IMR-90 (cell line): ENCODE measurements at regions not wholly inside any gene's neighbourhood (a gene's known extent, or its start where the extent isn't known, plus 50 kb on each side); places are given as distances from the start of the nearest gene placed in this dataset.

Source experiments
- ATAC-seq: fragments of 200-7000 bp; cut with Tn5 transposase; 2 replicates; pipeline ENCODE4 v1.9.1; 2020; ENCODE audit warnings: low read depth, mild to moderate bottlenecking, moderate library complexity
- BruUV-seq: library from RNA; stranded (reverse); fragments of 400-500 nt; replicated peaks from 2 replicates; lab custom pipeline; 2021; lab: Mats Ljungman, UMichigan
- CTCF ChIA-PET: fragments of 300-600 bp; formaldehyde crosslinking; extraction: SDS; loops from one replicate; lab custom pipeline; 2021; ENCODE audit warnings: antibody characterized with exemption; lab: Yijun Ruan, JAX
- POLR2A ChIA-PET: fragments of 300-600 bp; sonication (Branson Sonifier 250); formaldehyde crosslinking; loops from one replicate; lab custom pipeline; 2022; ENCODE audit warnings: antibody characterized with exemption; ENCODE audit not compliant: unreplicated experiment; lab: Charles Lee
- DNase-seq: peaks from one replicate; pipeline ENCODE4 v3.0.0; 2013
- H2AFZ ChIP-seq: replicated peaks from 2 replicates; pipeline ENCODE3; 2013; ENCODE audit warnings: low read length, mild to moderate bottlenecking; ENCODE audit not compliant: poor library complexity
- H2AK5ac ChIP-seq: 2 replicates; pipeline ENCODE4 v1.6.1; 2013; ENCODE audit warnings: low read depth, low read length, inconsistent platforms
- H2AK9ac ChIP-seq: replicated peaks from 2 replicates; pipeline ENCODE3; 2013; ENCODE audit warnings: mild to moderate bottlenecking, low read depth, low read length, moderate library complexity; ENCODE audit not compliant: poor library complexity
- H2BK120ac ChIP-seq: 2 replicates; pipeline ENCODE4 v1.6.1; 2013; ENCODE audit warnings: low read depth, low read length, inconsistent platforms
- H2BK15ac ChIP-seq: 3 replicates; pipeline ENCODE4 v1.6.1; 2013; ENCODE audit warnings: low read depth, low read length, inconsistent platforms
- H2BK20ac ChIP-seq: 2 replicates; pipeline ENCODE4 v1.6.1; 2013; ENCODE audit warnings: low read depth, mild to moderate bottlenecking, inconsistent platforms, low read length, moderate library complexity
- H2BK5ac ChIP-seq: 2 replicates; pipeline ENCODE4 v1.6.1; 2013; ENCODE audit warnings: mild to moderate bottlenecking, low read depth, low read length, inconsistent platforms; ENCODE audit not compliant: poor library complexity, severe bottlenecking
- H3K14ac ChIP-seq: replicated peaks from 2 replicates; pipeline ENCODE4 v1.6.1; 2013; ENCODE audit warnings: low read depth, low read length, inconsistent platforms
- H3K18ac ChIP-seq: 2 replicates; pipeline ENCODE4 v1.6.1; 2013; ENCODE audit warnings: low read depth, low read length, control low read depth
- H3K23ac ChIP-seq: 2 replicates; pipeline ENCODE4 v1.6.1; 2013; ENCODE audit warnings: low read depth, low read length, inconsistent platforms
- H3K27ac ChIP-seq: 2 replicates; pipeline ENCODE4 v1.5.1; 2013; ENCODE audit warnings: mild to moderate bottlenecking, control low read depth, low read length; ENCODE audit not compliant: insufficient read depth
- H3K27me3 ChIP-seq: 2 replicates; pipeline ENCODE4 v1.6.1; 2013; ENCODE audit warnings: low read length; ENCODE audit not compliant: control insufficient read depth, insufficient read depth
- H3K36me3 ChIP-seq: 2 replicates; pipeline ENCODE4 v1.6.1; 2013; ENCODE audit warnings: low read length, mixed read lengths; ENCODE audit not compliant: control insufficient read depth, insufficient read depth
- H3K4ac ChIP-seq: 2 replicates; pipeline ENCODE4 v1.6.1; 2013; ENCODE audit warnings: low read depth, low read length, inconsistent platforms
- H3K4me1 ChIP-seq: 2 replicates; pipeline ENCODE4 v1.6.1; 2013; ENCODE audit warnings: low read length, mixed read lengths; ENCODE audit not compliant: control insufficient read depth, insufficient read depth
- H3K4me2 ChIP-seq: 2 replicates; pipeline ENCODE4 v1.6.1; 2013; ENCODE audit warnings: low read depth, mild to moderate bottlenecking, control low read depth, low read length, moderate library complexity
- H3K4me3 ChIP-seq: 2 replicates; pipeline ENCODE4 v1.5.1; 2013; ENCODE audit warnings: low read depth, mild to moderate bottlenecking, control low read depth, low read length, moderate library complexity; ENCODE audit not compliant: insufficient read depth
- H3K56ac ChIP-seq: 2 replicates; pipeline ENCODE4 v1.6.1; 2013; ENCODE audit warnings: low read length, inconsistent platforms; ENCODE audit not compliant: insufficient read depth; ENCODE audit errors: extremely low read depth
- H3K79me1 ChIP-seq, 2 experiments: 2 replicates each; pipeline ENCODE4 v1.6.1; 2013; ENCODE audit warnings: low read length in 2 of 2, inconsistent platforms in 1 of 2, low read depth in 1 of 2
- H3K9ac ChIP-seq: 2 replicates; pipeline ENCODE4 v1.6.1; 2013; ENCODE audit warnings: low read depth, low read length, control low read depth
- H3K9me1 ChIP-seq: 2 replicates; pipeline ENCODE4 v1.6.1; 2013; ENCODE audit warnings: low read length, inconsistent platforms; ENCODE audit not compliant: insufficient read depth
- H3K9me3 ChIP-seq: 2 replicates; pipeline ENCODE4 v1.6.1; 2013; ENCODE audit warnings: low read length; ENCODE audit not compliant: control insufficient read depth, insufficient read depth
- H4K20me1 ChIP-seq: 2 replicates; pipeline ENCODE4 v1.6.1; 2013; ENCODE audit warnings: low read length, inconsistent platforms; ENCODE audit not compliant: insufficient read depth
- H4K5ac ChIP-seq: 2 replicates; pipeline ENCODE4 v1.6.1; 2013; ENCODE audit warnings: mild to moderate bottlenecking, low read depth, low read length, control low read depth
- H4K8ac ChIP-seq, 2 experiments: 2 replicates each; pipeline ENCODE4 v1.6.1; 2013; ENCODE audit warnings: low read depth in 2 of 2, low read length in 2 of 2, control low read depth in 1 of 2, inconsistent platforms in 1 of 2
- H4K91ac ChIP-seq: 2 replicates; pipeline ENCODE4 v1.6.1; 2013; ENCODE audit warnings: low read depth, low read length, inconsistent platforms; ENCODE audit not compliant: insufficient read depth
- BHLHE40 ChIP-seq: fragments of 150-350 bp; IDR thresholded peaks from 2 replicates; pipeline ENCODE4 v1.6.1; 2016; ENCODE audit warnings: mild to moderate bottlenecking, low read depth, low read length
- CEBPB ChIP-seq: IDR thresholded peaks from 2 replicates; pipeline ENCODE4 v1.6.1; 2012; ENCODE audit warnings: low read depth, low read length, improper control_type of control experiment
- CHD1 ChIP-seq: IDR thresholded peaks from 2 replicates; pipeline ENCODE4 v1.6.1; 2012; ENCODE audit warnings: low read depth, low read length, improper control_type of control experiment
- CTCF ChIP-seq: conservative IDR thresholded peaks from 2 replicates; pipeline ENCODE4 v1.5.1; 2012; ENCODE audit warnings: mild to moderate bottlenecking, low read depth, low read length, improper control_type of control experiment
- ELK1 ChIP-seq: fragments of 150-350 bp; IDR thresholded peaks from 2 replicates; pipeline ENCODE4 v1.6.1; 2016; ENCODE audit warnings: low read depth, mild to moderate bottlenecking, low read length, moderate library complexity, borderline replicate concordance
- FOS ChIP-seq: fragments of 150-350 bp; IDR thresholded peaks from 2 replicates; pipeline ENCODE4 v1.6.1; 2016; ENCODE audit warnings: low read depth, low read length
- MAFK ChIP-seq: IDR thresholded peaks from 2 replicates; pipeline ENCODE4 v1.6.1; 2012; ENCODE audit warnings: low read depth, low read length, improper control_type of control experiment
- MAZ ChIP-seq: IDR thresholded peaks from 2 replicates; pipeline ENCODE4 v1.6.1; 2012; ENCODE audit warnings: low read depth, mild to moderate bottlenecking, low read length, improper control_type of control experiment, moderate library complexity, borderline replicate concordance
- MXI1 ChIP-seq: IDR thresholded peaks from 2 replicates; pipeline ENCODE4 v1.6.1; 2012; ENCODE audit warnings: low read depth, mild to moderate bottlenecking, low read length, moderate library complexity, borderline replicate concordance
- NFE2L2 ChIP-seq: fragments of 150-350 bp; IDR thresholded peaks from 2 replicates; pipeline ENCODE4 v1.6.1; 2016; ENCODE audit warnings: low read depth, mild to moderate bottlenecking, low read length
- POLR2A ChIP-seq: IDR thresholded peaks from 2 replicates; pipeline ENCODE4 v1.6.1; 2012; ENCODE audit warnings: mild to moderate bottlenecking, low read depth, low read length
- RAD21 ChIP-seq: IDR thresholded peaks from 2 replicates; pipeline ENCODE4 v1.6.1; 2012; ENCODE audit warnings: low read length, improper control_type of control experiment
- RCOR1 ChIP-seq: IDR thresholded peaks from 2 replicates; pipeline ENCODE4 v1.6.1; 2012; ENCODE audit warnings: mild to moderate bottlenecking, low read length, improper control_type of control experiment; ENCODE audit not compliant: insufficient replicate concordance
- RFX5 ChIP-seq: IDR thresholded peaks from 2 replicates; pipeline ENCODE4 v1.8.0; 2012; ENCODE audit warnings: low read depth, mild to moderate bottlenecking, low read length, moderate library complexity
- SMC3 ChIP-seq: fragments of 150-350 bp; IDR thresholded peaks from 2 replicates; pipeline ENCODE4 v1.6.1; 2016; ENCODE audit warnings: low read depth, mild to moderate bottlenecking, antibody characterized with exemption, low read length, moderate library complexity
- USF2 ChIP-seq: fragments of 150-350 bp; IDR thresholded peaks from 2 replicates; pipeline ENCODE4 v1.6.1; 2017; ENCODE audit warnings: mild to moderate bottlenecking, antibody characterized with exemption, low read length, low read depth
- whole genome bisulfite sequencing, 2 experiments: methylation state at CpG; one replicate each; pipeline versions ENCODE4 v1.1.5 to v1.1.7; 2013; ENCODE audit warnings: missing lambda C conversion rate in 2 of 2; ENCODE audit not compliant: insufficient read length in 1 of 2; ENCODE audit errors: extremely low coverage in 2 of 2; 5-methylcytosine and 5-hydroxymethylcytosine counted together
- dilution Hi-C: fragments of 300-500 bp; cut with HindIII; formaldehyde crosslinking; loops from one replicate; pipeline ENCODE4 v1.14.3; 2018; ENCODE audit warnings: low sequenced_read_pairs; ENCODE audit not compliant: unreplicated experiment
- in situ Hi-C: fragments of 300-500 bp; cut with MboI; formaldehyde crosslinking; loops from 3 replicates; pipeline ENCODE4 v1.14.3; 2019; ENCODE audit warnings: low sequenced_read_pairs, inconsistent platforms, mixed read lengths
- intact Hi-C: fragments of 100-400 bp; cut with micrococcal nuclease; formaldehyde crosslinking; loops from 2 replicates; pipeline ENCODE4 v1.10.0; 2022

GRCh38 chr13:107743526-107743925, 471.8 kb downstream of the LIG4 start:
- Histone ChIP-seq H3K4ac (peak overlapping the region; percentile 55; the same call in 1 of the 2 replicates), H3K56ac (no peak overlapping the region; the same call in 1 of the 2 replicates), H3K27ac (no peak overlapping the region; the same call in 1 of the 2 replicates), H4K20me1 (peaks cover 11% of the 10 kb centered on the region; the same call in 1 of the 2 replicates), H4K91ac (no peak overlapping the region), H2BK20ac (no peak overlapping the region), H3K9ac (peak overlapping the region; percentile 1; the same call in 1 of the 2 replicates), H3K9me3 (no peaks in the 10 kb centered on the region), H3K4me2 (peak overlapping the region; percentile 81), H3K9me1 (peaks cover 5% of the 10 kb centered on the region; the same call in 1 of the 2 replicates), H2BK5ac (peak overlapping the region; percentile 80), H4K5ac (no peak overlapping the region), H2BK120ac (no peak overlapping the region), H2AK9ac (no peak overlapping the region), H3K4me1 (peaks cover 5% of the 10 kb centered on the region), H2BK15ac (no peak overlapping the region), H3K14ac (peak overlapping the region; percentile 82; the same call in 1 of the 2 replicates), H3K18ac (peak overlapping the region; percentile 15; the same call in 1 of the 2 replicates), H3K36me3 (no peaks in the 10 kb centered on the region), H3K79me1 (peaks cover 24 to 49% of the 10 kb centered on the region in 2 experiments), H4K8ac (peak overlapping the region in 1 of 2 experiments; percentile 47; a peak in 1 of 4 replicates), H3K27me3 (no peaks in the 10 kb centered on the region), H3K23ac (no peak overlapping the region), H2AK5ac (no peak overlapping the region), H3K4me3 (peak overlapping the region; percentile 4; the same call in 1 of the 2 replicates), H2AFZ (no peak overlapping the region)
- dilution Hi-C loops, result no loop called here
- peak; percentile 87 for ATAC-seq
- no peak for TF ChIP-seq CTCF
- no peak for TF ChIP-seq USF2
- TF ChIP-seq MXI1, result no peak
- no peak for TF ChIP-seq BHLHE40
- TF ChIP-seq CEBPB, result no peak
- TF ChIP-seq RFX5, result no peak
- no peak for TF ChIP-seq RAD21
- no peak for TF ChIP-seq CHD1
- no peak for TF ChIP-seq SMC3
- TF ChIP-seq RCOR1, result no peak
- no peak for TF ChIP-seq MAZ
- no peak for TF ChIP-seq POLR2A
- no peak for TF ChIP-seq ELK1
- no peak for TF ChIP-seq MAFK
- TF ChIP-seq NFE2L2, result no peak
- no peak for TF ChIP-seq FOS
- intact Hi-C loops, result loop anchor here (5.0 kb wide), 3 partner anchors 99 to 536 kb away; no protein-coding TSS in a partner anchor
- DNase-seq, result peak; percentile 57
- POLR2A ChIA-PET, result no interaction called here
- no CpG with 5 or more reads among the region's 4 CpGs for WGBS, 2 experiments
- in situ Hi-C loops, result no loop called here
- BruUV-seq, result no TSS peak
- CTCF ChIA-PET, result no interaction called here
